WTC11 (cell line): ENCODE measurements at regions not wholly inside any gene's neighbourhood (a gene's known extent, or its start where the extent isn't known, plus 50 kb on each side); places are given as distances from the start of the nearest gene placed in this dataset.

Experiments used
- ATAC-seq: fragments of 200-7000 bp; cut with Tn5 transposase; 2 replicates; pipeline ENCODE4 v1.10.0; 2021; ENCODE audit warnings: mild to moderate bottlenecking, moderate library complexity
- CTCF ChIA-PET: fragments of 300-600 bp; sonication (Branson Sonifier 250); formaldehyde crosslinking; loops from one replicate; lab custom pipeline; 2021; ENCODE audit warnings: antibody characterized with exemption; lab: Charles Lee
- POLR2A ChIA-PET: fragments of 350-600 bp; sonication (Branson Sonifier 250); formaldehyde crosslinking; loops from one replicate; lab custom pipeline; 2021; ENCODE audit warnings: antibody characterized with exemption; lab: Charles Lee
- DNase-seq: peaks from one replicate; pipeline ENCODE4 v3.0.0; 2021; ENCODE audit warnings: low spot score
- H3K27ac Mint-ChIP-seq: 2 replicates; pipeline ENCODE4 v1.8.0; 2021; ENCODE audit warnings: mixed read lengths
- H3K27me3 Mint-ChIP-seq: 2 replicates; pipeline ENCODE4 v1.8.0; 2021; ENCODE audit warnings: low read depth, mild to moderate bottlenecking, moderate library complexity, mixed read lengths
- H3K36me3 Mint-ChIP-seq: 2 replicates; pipeline ENCODE4 v1.8.0; 2021; ENCODE audit warnings: mixed read lengths
- H3K4me1 Mint-ChIP-seq: 2 replicates; pipeline ENCODE4 v1.8.0; 2022; ENCODE audit warnings: mixed read lengths
- H3K4me3 Mint-ChIP-seq: 2 replicates; pipeline ENCODE4 v1.8.0; 2021; ENCODE audit warnings: mild to moderate bottlenecking, moderate library complexity, mixed read lengths
- H3K9me3 Mint-ChIP-seq: 2 replicates; pipeline ENCODE4 v1.8.0; 2021; ENCODE audit warnings: mixed read lengths
- ATF1 ChIP-seq: sonication (generic); formaldehyde crosslinking; IDR thresholded peaks from 2 replicates; pipeline ENCODE4 v1.8.1; 2023; ENCODE audit warnings: mild to moderate bottlenecking, moderate library complexity, missing genetic modification reagents
- CTCF ChIP-seq: fragments of 200-600 bp; IDR thresholded peaks from 2 replicates; pipeline ENCODE4 v1.8.0; 2022; ENCODE audit warnings: antibody characterized with exemption
- EMX1 ChIP-seq: fragments of 250-450 bp; sonication (Bioruptor Pico); IDR thresholded peaks from 2 replicates; pipeline ENCODE4 v1.8.0; 2021; ENCODE audit warnings: mild to moderate bottlenecking
- FOXP1 ChIP-seq: sonication (generic); formaldehyde crosslinking; IDR thresholded peaks from 2 replicates; pipeline ENCODE4 v1.8.0; 2022; ENCODE audit warnings: missing genetic modification reagents, mild to moderate bottlenecking, moderate library complexity, borderline replicate concordance
- GABPB1 ChIP-seq: sonication (generic); formaldehyde crosslinking; IDR thresholded peaks from 2 replicates; pipeline ENCODE4 v1.8.1; 2023; ENCODE audit warnings: mild to moderate bottlenecking, missing genetic modification reagents
- HMGA2 ChIP-seq: fragments of 250-450 bp; sonication (Bioruptor Pico); IDR thresholded peaks from 2 replicates; pipeline ENCODE4 v1.4.0; 2021; ENCODE audit warnings: mild to moderate bottlenecking, moderate library complexity
- IRF2 ChIP-seq: sonication (generic); formaldehyde crosslinking; IDR thresholded peaks from 2 replicates; pipeline ENCODE4 v1.8.0; 2022; ENCODE audit warnings: low read depth, missing genetic modification reagents, borderline replicate concordance
- MLX ChIP-seq: sonication (generic); formaldehyde crosslinking; IDR thresholded peaks from 2 replicates; pipeline ENCODE4 v1.8.1; 2023; ENCODE audit warnings: mild to moderate bottlenecking, missing genetic modification reagents, moderate library complexity
- MYBL2 ChIP-seq: sonication (generic); formaldehyde crosslinking; IDR thresholded peaks from 2 replicates; pipeline ENCODE4 v1.8.1; 2023; ENCODE audit warnings: mild to moderate bottlenecking, moderate library complexity, missing genetic modification reagents
- NFE2L1 ChIP-seq: sonication (generic); formaldehyde crosslinking; IDR thresholded peaks from 2 replicates; pipeline ENCODE4 v1.8.1; 2023; ENCODE audit warnings: missing genetic modification reagents
- NFYB ChIP-seq: sonication (generic); formaldehyde crosslinking; conservative IDR thresholded peaks from 2 replicates; pipeline ENCODE4 v1.8.0; 2022; ENCODE audit warnings: low read depth, missing genetic modification reagents
- PRRX2 ChIP-seq: fragments of 250-450 bp; sonication (Bioruptor Pico); IDR thresholded peaks from 2 replicates; pipeline ENCODE4 v1.8.0; 2021; ENCODE audit warnings: mild to moderate bottlenecking
- RELA ChIP-seq: sonication (generic); formaldehyde crosslinking; IDR thresholded peaks from 2 replicates; pipeline ENCODE4 v1.8.1; 2022; ENCODE audit warnings: missing genetic modification reagents, mild to moderate bottlenecking, borderline replicate concordance
- SOX15 ChIP-seq: fragments of 250-450 bp; sonication (Bioruptor Pico); IDR thresholded peaks from 2 replicates; pipeline ENCODE4 v1.9.0; 2021; ENCODE audit warnings: mild to moderate bottlenecking
- TEAD4 ChIP-seq: sonication (generic); formaldehyde crosslinking; IDR thresholded peaks from 2 replicates; pipeline ENCODE4 v1.8.0; 2022; ENCODE audit warnings: mild to moderate bottlenecking, missing genetic modification reagents
- TP53 ChIP-seq: sonication (generic); formaldehyde crosslinking; IDR thresholded peaks from 2 replicates; pipeline ENCODE4 v1.8.1; 2023; ENCODE audit warnings: mild to moderate bottlenecking, missing genetic modification reagents
- USF1 ChIP-seq: sonication (generic); formaldehyde crosslinking; IDR thresholded peaks from 2 replicates; pipeline ENCODE4 v1.8.0; 2022; ENCODE audit warnings: mild to moderate bottlenecking, missing genetic modification reagents
- ZBTB21 ChIP-seq: sonication (generic); formaldehyde crosslinking; IDR thresholded peaks from 2 replicates; pipeline ENCODE4 v1.8.1; 2023; ENCODE audit warnings: mild to moderate bottlenecking, missing genetic modification reagents, borderline replicate concordance
- ZNF219 ChIP-seq: sonication (generic); formaldehyde crosslinking; IDR thresholded peaks from 2 replicates; pipeline ENCODE4 v1.8.0; 2023; ENCODE audit warnings: missing genetic modification reagents, mild to moderate bottlenecking, borderline replicate concordance
- ZNF317 ChIP-seq: sonication (generic); formaldehyde crosslinking; IDR thresholded peaks from 2 replicates; pipeline ENCODE4 v1.8.1; 2023; ENCODE audit warnings: low read depth, mild to moderate bottlenecking, moderate library complexity, missing genetic modification reagents, borderline replicate concordance
- TF ChIP-seq, protein P1 (sequence below): sonication (generic); formaldehyde crosslinking; IDR thresholded peaks from 2 replicates; pipeline ENCODE4 v1.8.0; 2023; ENCODE audit warnings: missing genetic modification reagents
- TF ChIP-seq, protein P2 (sequence below): fragments of 250-450 bp; sonication (Bioruptor Pico); IDR thresholded peaks from 2 replicates; pipeline ENCODE4 v1.9.0; 2021; ENCODE audit warnings: mild to moderate bottlenecking, borderline replicate concordance

- TF ChIP-seq CTCF (no peak), SOX15 (no peak), TEAD4 (no peak), MYBL2 (CRISPR knock-in tag) (no peak), FOXP1 (CRISPR knock-in tag) (no peak), USF1 (no peak)
These were observed 70.2 kb upstream of the NAV3 start (continued) for GRCh38 chr12:77760271-77761025.

- H3K4me1 Mint-ChIP-seq: peaks cover 18% of the 10 kb centered on the region
- POLR2A ChIA-PET: no interaction called here
These were observed 76.6 kb upstream of the NAV3 start for GRCh38 chr12:77754086-77754485.

GRCh38 chr12:77751939-77752338 lies 78.8 kb upstream of the NAV3 start:
- Mint-ChIP-seq H3K36me3 (no peaks in the 10 kb centered on the region), H3K9me3 (peaks cover 4% of the 10 kb centered on the region; the same call in 1 of the 2 replicates), H3K4me1 (peaks cover 18% of the 10 kb centered on the region), H3K27ac (no peak overlapping the region), H3K4me3 (no peak overlapping the region), H3K27me3 (no peaks in the 10 kb centered on the region; the same call in 1 of the 2 replicates)
- DNase-seq (no peak), ATAC-seq (no peak)
- ChIA-PET CTCF (no interaction called here), POLR2A (no interaction called here)
- no peak for TF ChIP-seq ZNF317 (CRISPR knock-in tag)
- no peak for TF ChIP-seq IRF2 (CRISPR knock-in tag)
- TF ChIP-seq MLX (CRISPR knock-in tag): no peak
- no peak for TF ChIP-seq EMX1
- no peak for TF ChIP-seq NFE2L1
- no peak for TF ChIP-seq FOXP1 (CRISPR knock-in tag)
- no peak for TF ChIP-seq RELA (CRISPR knock-in tag)
- no peak for TF ChIP-seq PRRX2
- no peak for TF ChIP-seq ZBTB21 (CRISPR knock-in tag)
- TF ChIP-seq, protein P1, sequence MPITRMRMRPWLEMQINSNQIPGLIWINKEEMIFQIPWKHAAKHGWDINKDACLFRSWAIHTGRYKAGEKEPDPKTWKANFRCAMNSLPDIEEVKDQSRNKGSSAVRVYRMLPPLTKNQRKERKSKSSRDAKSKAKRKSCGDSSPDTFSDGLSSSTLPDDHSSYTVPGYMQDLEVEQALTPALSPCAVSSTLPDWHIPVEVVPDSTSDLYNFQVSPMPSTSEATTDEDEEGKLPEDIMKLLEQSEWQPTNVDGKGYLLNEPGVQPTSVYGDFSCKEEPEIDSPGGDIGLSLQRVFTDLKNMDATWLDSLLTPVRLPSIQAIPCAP: no peak
- TF ChIP-seq ATF1 (CRISPR knock-in tag): no peak
- no peak for TF ChIP-seq HMGA2 (CRISPR knock-in tag)

More at GRCh38 chr12:77754086-77754485, 76.6 kb upstream of the NAV3 start:
- TF ChIP-seq GABPB1 (CRISPR knock-in tag) (no peak), ZNF219 (CRISPR knock-in tag) (no peak), TP53 (CRISPR knock-in tag) (no peak), NFE2L1 (no peak), ZBTB21 (CRISPR knock-in tag) (no peak), NFYB (CRISPR knock-in tag) (no peak), ZNF317 (CRISPR knock-in tag) (no peak)
- TF ChIP-seq, protein P2, sequence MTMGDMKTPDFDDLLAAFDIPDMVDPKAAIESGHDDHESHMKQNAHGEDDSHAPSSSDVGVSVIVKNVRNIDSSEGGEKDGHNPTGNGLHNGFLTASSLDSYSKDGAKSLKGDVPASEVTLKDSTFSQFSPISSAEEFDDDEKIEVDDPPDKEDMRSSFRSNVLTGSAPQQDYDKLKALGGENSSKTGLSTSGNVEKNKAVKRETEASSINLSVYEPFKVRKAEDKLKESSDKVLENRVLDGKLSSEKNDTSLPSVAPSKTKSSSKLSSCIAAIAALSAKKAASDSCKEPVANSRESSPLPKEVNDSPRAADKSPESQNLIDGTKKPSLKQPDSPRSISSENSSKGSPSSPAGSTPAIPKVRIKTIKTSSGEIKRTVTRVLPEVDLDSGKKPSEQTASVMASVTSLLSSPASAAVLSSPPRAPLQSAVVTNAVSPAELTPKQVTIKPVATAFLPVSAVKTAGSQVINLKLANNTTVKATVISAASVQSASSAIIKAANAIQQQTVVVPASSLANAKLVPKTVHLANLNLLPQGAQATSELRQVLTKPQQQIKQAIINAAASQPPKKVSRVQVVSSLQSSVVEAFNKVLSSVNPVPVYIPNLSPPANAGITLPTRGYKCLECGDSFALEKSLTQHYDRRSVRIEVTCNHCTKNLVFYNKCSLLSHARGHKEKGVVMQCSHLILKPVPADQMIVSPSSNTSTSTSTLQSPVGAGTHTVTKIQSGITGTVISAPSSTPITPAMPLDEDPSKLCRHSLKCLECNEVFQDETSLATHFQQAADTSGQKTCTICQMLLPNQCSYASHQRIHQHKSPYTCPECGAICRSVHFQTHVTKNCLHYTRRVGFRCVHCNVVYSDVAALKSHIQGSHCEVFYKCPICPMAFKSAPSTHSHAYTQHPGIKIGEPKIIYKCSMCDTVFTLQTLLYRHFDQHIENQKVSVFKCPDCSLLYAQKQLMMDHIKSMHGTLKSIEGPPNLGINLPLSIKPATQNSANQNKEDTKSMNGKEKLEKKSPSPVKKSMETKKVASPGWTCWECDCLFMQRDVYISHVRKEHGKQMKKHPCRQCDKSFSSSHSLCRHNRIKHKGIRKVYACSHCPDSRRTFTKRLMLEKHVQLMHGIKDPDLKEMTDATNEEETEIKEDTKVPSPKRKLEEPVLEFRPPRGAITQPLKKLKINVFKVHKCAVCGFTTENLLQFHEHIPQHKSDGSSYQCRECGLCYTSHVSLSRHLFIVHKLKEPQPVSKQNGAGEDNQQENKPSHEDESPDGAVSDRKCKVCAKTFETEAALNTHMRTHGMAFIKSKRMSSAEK (CRISPR knock-in tag): no peak
- Mint-ChIP-seq H3K27me3 (no peaks in the 10 kb centered on the region; the same call in 1 of the 2 replicates), H3K4me3 (no peak overlapping the region), H3K36me3 (no peaks in the 10 kb centered on the region), H3K9me3 (no peaks in the 10 kb centered on the region), H3K27ac (no peak overlapping the region)
- no peak for ATAC-seq
- no peak for DNase-seq
- CTCF ChIA-PET: no interaction called here
